HG02642 (cell line): ENCODE measurements at regions not wholly inside any gene's neighbourhood (a gene's known extent, or its start where the extent isn't known, plus 50 kb on each side); places are given as distances from the start of the nearest gene placed in this dataset.
"Not testable (repeated sequence)": the region's sequence is repeated elsewhere in the genome, so short reads cannot be mapped to it uniquely, and the experiment has no call there.

Experiments used
- ATAC-seq: cut with Tn5 transposase; IDR thresholded peaks from one replicate; pipeline ENCODE4 v1.9.1; 2021; ENCODE audit warnings: mild to moderate bottlenecking; ENCODE audit not compliant: unreplicated experiment, poor library complexity

DNA sequence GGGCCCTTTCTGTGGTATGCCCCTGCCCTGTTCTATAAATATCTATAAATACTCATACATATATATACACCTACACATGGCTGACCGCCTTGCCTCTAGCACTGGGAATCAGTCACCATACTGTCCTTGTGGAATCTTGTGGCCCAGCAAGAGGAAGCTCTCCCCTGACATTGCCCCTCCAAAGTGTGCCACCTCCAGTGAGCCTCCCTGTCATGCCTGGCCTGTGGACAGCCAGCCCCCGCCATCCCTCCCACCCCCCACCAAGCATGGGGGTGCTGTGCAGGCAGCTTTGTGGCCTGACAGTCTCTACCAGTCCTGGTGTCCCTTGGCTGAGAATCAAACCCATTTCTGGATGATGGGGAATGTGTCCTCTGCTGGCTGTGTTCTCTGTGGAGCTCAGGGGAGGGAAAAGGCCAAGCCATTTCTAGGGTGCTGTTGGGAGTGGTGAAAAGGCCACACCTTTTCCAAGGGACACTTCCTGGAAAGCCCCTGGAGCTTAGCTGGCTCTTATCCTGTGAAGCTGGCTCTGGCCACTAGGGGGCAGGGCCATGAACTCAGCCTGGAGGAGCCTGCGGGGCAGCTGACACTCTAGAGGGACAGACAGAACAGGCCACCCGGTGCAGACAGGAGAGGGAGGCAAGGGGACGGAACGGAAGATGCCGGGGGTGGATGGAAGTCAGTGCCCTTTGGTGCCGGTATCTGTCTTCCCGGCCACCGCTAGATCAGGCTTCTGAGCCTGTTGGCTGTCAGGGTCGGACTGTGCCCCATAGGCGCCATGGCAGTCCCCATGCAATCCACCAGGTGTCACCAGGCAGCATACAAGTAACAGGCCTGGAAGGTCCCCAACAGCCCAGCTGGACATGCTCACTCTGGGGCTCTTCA, 167.2 kb downstream of the TBC1D2B start:
- not testable (repeated sequence) for ATAC-seq

- ATAC-seq: no peak
These were observed 168.2 kb downstream of the TBC1D2B start for GRCh38 chr15:77909182-77909940.

GRCh38 chr15:77908752-77909111, 168.8 kb downstream of the TBC1D2B start:
- ATAC-seq: not testable (repeated sequence)

DNA sequence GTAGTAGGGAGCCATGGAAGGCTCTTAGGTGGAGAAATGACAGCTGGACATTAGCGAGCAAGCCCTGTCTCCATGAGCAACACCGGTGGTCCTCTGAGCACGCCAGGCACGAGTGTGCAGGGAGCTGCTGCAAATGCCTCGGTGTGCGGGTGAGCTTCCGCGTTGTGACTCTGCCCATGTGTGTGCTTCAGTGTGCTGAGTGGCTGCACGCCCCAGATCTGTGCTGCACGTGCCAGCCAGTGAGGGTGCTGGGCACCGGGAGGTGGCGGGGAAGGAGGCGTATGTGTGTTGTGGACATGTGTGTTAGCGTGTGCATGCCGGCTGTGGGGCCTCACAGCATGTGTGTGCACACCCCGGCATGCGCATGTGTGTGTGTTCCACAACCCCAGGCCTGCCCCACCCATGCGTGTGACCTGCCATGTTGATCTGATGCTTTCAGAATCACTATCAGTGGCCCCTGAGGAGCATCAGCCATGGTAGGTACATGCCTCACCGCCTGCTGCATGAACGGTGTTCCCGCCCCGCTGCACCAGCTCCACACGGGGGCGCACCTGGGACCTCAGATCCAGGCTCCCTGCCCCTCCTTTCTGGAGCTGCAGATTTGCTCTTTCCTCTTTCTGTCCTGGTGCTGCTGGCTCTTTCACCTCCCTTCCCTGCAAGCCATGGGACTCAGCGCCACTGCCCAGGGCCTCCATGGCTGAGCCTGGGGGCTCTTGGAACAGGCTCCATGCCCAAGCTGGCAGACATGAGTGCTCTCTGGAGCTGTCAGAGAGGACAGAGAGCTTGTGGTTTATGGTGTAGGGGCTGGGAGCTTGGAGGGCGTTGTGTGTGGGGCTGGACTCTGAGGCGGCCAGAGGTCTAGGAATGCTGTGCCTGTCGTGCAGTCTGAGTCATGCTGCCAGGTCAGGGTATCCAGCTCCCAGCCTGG, 169.4 kb downstream of the TBC1D2B start:
- ATAC-seq: no peak

DNA sequence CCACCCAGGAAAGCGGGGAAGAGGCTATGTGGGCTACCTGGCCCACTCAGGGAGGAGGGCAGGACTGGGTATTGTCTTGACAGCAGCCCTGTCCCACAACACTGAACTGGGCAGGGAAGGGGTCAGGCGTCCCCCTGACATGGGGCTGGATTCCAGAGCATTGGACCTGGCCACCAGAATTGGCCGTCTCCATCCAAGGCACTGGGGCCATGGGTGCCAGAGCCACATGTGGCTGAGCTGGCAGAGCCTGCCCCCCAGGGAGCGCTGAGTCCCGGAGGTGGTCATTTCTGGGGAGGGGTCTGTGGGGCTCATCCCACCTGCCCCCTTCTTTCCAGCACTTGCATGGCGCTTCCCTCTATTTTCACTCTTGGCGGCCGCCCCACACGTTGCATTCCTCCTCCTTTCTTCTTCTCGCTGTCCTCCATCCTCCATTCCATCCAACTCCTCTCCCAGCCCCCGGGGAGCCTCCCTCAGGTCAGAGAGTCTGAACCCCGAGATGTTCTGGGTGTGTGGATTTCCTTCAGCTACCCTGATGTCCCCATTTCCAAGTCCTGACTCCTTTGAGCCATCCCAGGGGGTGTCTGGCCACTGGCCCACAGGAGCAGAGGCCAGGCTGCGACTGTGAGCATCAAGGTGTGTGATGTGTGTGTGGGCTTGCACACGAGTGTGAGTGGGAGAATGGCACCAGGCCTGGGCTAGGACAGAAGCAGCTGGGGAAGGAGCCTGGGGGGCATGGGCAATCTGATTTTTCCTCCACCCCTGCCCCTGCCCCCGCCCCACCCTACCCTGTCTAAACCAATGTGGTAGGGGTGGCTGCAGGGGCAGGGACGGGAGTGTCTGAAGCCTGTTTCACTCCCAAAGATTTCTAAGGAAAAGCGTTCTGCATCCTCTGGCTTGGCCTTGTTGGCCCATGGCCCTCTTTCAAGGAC, 171.2 kb downstream of the TBC1D2B start:
- not testable (repeated sequence) for ATAC-seq

DNA sequence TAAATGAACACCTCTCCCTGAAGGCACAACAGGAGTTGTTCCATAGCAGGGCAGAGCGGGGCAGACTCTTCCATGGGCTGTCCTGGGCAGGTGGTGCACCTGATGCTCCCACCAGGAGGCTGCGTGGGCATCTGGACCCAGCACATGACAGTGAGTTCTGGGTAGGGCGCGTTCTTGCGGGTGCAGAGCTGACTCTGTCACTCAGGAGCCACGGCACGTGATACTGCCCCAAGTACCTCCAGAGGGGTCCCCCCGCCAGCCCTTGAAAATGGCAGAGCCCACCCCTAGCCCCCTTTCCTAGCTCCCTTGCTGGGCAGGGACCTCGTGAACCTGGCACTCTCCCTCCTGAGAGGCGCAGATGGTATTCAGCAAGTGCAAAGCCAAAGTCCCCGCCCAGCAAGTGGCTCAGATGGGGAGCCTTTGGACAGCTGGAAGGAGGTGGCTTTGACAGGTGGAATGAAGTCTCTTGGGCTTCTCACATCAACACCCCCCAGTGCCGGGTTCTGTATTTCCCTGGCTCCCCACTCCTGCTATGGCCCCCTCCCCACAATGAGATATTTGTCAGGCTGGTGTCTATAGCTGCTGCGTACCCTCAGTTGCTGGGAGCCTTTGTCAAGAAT, 172.1 kb downstream of the TBC1D2B start:
- no peak for ATAC-seq

GRCh38 chr15:77904901-77905300, 172.6 kb downstream of the TBC1D2B start:
- ATAC-seq: no peak

DNA sequence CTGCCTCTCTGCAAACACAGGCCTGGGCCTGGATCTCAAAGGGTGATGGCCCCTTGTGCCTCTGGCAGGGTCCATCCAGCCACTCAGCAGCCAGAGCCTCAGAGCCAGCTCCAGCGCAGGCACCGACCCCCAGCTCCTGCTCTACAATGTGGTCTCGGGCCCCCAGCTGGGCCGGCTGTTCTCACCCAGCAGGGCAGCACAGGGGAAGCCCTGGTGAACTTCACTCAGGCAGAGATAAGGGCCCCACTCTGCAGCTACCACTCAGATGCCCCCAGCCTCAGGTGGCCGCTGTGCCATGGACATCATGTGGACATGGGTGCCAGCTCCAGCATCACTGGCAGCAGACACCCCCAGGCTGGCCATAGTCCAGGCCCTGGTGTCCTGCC, 173.1 kb downstream of the TBC1D2B start:
- ATAC-seq: no peak

DNA sequence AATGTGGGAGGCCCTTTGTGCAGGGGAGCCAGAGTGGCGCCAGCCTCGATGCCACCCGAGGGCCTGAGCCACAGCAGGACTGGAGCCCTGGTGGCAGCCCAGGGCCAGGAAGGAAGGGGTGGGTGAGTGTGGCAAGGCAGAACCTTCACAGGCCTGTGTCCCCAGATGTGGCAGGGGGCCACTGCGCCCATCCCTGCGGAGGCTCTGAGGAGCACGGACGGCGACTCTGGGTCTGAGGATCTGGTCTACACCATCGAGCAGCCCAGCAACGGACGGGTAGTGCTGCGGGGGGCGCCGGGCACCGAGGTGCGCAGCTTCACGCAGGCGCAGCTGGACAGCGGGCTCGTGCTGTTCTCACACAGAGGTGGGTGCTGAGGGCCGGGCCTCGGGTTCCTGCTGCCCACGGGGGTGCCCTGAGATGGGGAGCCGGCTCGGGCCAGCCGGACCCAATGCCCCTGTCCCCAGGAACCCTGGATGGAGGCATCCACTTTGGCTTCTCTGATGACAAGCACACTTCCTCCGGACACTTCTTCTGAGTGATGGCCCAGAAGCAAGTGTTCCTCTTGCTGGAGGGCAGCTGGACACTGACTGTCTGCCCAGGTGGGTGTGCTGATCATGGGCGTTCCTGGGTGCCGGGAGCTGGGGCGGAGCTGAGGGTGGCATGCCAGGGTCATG, 173.6 kb downstream of the TBC1D2B start:
- not testable (repeated sequence) for ATAC-seq

- not testable (repeated sequence) for ATAC-seq
These were observed 174.4 kb downstream of the TBC1D2B start for GRCh38 chr15:77902921-77903760.

DNA sequence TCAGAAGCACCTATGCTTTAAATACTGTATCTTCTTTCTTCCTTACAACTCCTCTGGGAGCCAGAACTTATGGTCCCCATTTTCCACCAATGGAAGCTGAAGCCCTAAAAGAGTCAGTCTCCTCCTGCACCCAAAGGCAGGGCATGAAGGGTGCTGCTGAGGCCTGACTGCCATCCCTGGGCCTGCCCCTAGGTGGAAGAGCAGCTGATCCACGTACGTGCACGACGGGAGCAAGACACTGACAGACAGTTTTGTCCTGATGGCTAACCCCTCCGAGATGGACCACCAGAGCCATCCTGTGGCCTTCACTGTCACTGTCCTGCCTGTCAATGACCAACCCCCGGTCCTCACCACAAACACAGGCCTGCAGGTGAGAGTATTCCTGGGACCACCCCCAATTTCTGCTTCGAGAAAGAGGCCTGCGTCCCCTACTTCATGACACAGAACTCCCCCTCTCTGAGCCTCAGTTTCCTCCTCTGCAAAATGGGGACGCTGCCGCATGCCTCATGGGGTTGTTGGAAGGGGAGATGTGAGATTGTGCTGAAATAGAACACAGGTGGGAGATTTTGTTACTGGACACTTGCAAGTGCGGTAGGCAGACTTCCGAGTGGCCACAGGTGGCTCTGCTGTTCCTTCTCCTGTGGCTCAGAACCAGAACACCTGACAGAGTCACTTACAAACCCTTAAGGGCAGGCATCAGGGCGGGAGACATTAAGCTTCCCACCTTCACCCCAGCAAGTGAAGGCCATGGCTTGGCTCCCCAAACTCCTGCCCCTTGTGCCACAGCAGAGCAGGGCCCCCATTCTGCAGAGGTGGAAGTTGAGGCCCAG, 175.4 kb downstream of the TBC1D2B start:
- no peak for ATAC-seq

GRCh38 chr15:77901251-77901881, 176.1 kb downstream of the TBC1D2B start:
- ATAC-seq: no peak

- ATAC-seq: not testable (repeated sequence)
These were observed 177.1 kb downstream of the TBC1D2B start for GRCh38 chr15:77900331-77900963.

GRCh38 chr15:77899776-77900175, 177.7 kb downstream of the TBC1D2B start:
- ATAC-seq: not testable (repeated sequence)

DNA sequence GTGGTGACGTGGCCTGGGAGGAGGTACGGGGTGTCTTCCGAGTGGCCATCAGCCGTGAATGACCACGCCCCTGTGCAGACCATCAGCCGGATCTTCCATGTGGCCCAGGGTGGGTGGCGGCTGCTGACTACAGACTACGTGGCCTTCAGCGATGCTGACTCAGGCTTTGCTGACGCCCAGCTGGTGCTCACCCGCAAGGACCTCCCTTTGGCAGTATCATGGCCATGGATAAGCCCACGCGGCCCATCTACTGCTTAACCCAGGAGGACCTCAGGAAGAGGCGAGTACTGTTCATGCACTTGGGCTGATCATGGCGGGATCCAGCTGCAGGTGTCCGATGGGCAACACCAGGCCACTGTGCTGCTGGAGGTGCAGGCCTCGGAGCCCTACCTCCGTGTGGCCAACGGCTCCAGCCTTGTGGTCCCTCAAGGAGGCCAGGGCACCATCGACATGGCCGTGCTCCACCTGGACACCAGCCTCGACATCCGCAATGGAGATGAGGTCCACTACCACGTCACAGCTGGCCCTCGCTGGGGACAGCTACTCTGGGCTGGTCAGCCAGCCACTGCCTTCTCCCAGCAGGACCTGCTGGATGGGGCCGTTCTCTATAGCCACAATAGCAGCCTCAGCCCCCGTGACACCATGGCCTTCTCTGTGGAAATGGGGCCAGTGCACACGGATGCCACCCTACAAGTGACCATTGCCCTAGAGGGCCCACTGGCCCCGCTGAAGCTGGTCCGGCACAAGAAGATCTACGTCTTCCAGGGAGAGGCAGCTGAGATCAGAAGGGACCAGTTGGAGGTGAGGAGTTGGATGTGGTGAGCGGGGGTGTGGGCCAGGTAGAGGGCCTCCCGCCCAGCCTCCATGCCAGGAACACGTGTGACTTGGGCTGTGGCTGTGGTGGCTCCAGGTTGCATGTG, 178.4 kb downstream of the TBC1D2B start:
- ATAC-seq: no peak
